HK-2 (cell line): ENCODE measurements at regions not wholly inside any gene's neighbourhood (a gene's known extent, or its start where the extent isn't known, plus 50 kb on each side); places are given as distances from the start of the nearest gene placed in this dataset.
"Not testable (repeated sequence)": the region's sequence is repeated elsewhere in the genome, so short reads cannot be mapped to it uniquely, and the experiment has no call there.

Source experiments
- DNase-seq: peaks from one replicate; pipeline ENCODE4 v3.0.0-alpha.2; 2018; ENCODE audit not compliant: unreplicated experiment

DNA sequence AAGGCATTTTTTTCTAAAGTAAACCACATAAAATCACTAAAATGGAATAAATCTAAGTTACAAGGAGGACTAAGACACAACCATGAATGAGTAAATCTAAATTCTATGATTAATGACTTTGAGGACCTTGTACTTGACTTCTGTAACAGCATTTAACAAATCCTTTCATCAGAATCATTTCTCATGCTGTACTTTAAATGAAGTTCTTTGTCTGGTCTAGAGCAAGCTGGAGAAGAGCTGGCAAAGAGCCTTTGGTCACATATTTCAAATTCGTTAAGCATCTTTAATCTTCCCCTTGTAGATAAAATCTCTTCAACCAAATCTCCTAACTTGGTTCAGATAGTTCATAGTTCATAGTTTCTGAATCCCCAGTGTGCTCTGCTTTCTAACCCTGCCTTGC is 405.4 kb downstream of the PTPRC start:
- DNase-seq: no peak

DNA sequence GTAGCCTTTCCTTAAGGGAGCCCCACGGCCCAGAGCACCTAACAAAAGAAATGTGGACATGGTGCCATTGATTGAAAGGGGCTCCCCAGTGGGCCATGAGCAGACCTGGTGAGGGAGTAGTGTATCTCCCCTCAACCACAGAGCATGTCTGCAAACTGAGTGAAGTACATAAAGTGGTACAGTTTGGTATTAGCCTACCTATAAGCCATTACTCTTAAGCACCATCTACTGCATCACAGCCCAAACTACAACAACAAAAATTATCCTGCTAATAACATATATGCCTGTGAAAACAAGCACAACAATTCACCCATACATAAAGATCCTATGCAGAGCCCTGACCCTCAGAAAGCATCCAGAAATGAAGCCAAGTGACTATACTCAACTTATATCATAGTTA is 407.8 kb downstream of the PTPRC start:
- DNase-seq: no peak

DNA sequence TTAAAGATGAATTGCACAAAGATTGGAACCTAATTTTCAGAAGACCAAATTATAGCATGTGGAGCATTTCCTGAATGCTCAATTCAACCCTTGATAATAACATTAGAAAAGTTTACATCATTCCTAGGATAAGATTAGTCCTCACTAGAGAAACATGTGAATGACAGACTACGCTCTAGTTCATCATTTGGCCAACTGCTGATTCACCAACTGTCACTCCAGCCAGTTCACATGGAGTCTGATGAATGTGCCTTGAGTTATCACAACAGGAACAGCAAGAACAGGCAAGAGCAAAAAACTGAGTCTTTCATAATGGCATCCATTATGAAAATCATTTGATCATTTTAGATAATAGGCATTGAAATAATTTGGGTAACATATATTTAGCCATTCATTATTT is 415.9 kb downstream of the PTPRC start:
- no peak for DNase-seq

DNA sequence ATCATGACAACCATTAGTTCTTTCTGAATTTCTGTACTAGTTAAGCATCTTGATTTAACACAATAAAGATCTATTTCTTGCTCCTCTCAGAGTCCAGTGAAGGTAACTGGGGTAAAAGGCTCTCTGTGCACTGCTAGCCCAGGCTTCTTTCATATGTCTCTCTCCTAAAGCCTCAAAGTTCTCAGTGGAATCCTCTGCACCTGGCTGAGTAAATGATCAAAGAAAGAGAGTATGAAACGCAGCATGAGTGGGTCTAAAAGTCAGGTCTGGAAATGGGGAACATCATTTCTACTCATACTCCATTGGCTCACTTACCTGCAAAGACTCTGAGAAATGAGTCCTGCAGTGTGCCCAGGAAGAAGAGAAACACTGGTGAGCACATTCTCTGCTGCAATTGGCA is 418.5 kb downstream of the PTPRC start:
- no peak for DNase-seq

DNA sequence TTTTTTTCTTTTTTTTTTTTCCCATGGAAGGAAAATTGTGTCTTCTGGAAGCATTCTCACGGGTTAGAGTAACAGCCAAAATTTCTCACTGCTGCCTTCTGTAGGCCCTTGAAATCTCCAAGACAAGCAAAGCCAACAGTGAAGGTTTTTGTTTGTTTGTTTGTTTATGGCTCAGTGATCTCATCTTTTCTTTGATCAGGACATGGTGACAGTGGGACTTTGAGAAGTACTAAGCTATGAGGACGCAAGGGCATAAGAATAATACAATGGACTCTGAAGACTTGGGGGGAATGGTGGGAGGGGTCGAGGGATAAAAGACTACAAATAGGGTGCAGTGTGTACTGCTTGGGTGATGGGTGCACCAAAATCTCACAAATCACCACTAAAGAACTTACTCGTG is 419.4 kb downstream of the PTPRC start:
- no peak for DNase-seq

DNA sequence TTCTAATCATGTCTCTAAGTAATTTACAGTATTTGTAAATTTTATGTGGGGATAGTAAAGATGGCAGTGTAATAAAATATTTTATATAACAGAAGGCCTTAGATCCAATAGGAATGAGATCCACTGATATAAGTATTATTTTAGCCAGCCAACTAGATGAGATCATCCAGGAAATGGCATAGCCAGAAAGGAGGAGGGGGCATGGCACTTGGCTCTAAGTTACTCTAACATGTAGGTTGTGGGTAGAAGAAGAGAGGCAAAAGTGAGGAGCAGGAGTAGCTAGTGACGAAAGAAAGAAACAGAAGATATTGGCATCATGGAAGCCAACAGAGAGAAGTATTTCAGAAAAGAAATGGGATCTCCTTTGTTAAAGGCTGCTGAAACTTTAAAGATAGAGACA is 426.1 kb downstream of the PTPRC start:
- peak; percentile 7 for DNase-seq

DNA sequence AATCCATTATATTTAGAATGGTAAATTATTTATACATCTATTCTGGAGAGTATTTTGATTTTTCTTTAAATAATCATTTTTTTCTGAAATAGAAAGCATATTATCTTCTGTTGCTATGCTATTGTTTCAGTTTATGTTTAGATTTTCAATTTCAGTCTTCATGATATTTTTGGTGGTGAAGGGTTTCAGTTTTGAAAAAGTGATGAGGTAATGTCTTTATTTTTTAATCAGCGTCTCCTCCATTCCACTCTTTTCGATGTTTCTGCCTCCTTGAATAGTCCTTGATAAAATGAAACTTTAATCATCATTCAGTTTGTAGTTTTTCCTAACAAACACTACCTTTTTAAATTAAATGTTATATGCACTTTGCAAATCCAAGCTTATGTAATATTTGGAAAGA is 428.6 kb downstream of the PTPRC start:
- no peak for DNase-seq

DNA sequence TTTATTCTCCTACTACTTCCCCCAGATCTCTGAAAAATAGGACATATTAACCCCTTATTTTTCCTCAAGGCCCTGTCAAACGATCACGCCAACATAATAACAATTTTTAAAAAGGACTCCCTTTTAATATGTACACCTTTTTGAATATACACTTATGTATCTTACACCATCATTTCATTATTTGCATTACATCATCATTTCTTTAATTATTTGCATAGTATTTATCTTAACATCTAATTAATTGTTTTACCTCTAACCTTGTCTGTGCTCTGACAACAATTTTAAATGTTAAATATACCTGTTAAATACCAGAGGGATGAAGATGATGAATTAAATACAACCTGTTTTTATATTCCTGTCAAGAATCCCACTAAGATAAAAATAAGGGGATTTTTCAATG is 432.2 kb downstream of the PTPRC start:
- no peak for DNase-seq

DNA sequence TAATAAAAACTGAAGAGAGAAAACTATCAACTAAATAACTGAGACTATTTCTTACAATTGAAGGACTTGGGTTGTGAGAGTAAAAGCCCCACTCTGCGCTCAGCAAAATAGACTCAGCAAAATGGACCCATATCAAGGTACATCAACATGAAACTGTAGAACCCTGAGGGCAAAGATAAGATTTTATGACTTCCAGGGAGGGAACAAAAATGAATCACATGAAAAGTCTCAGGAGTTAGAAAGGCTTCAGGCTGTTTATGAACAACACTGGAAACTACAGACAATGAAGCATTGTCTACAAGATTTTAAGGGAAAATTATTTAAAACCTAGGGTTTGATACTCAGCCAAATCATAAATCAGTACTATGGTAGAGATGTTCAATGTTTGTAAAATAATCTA is 434.3 kb downstream of the PTPRC start:
- no peak for DNase-seq

DNA sequence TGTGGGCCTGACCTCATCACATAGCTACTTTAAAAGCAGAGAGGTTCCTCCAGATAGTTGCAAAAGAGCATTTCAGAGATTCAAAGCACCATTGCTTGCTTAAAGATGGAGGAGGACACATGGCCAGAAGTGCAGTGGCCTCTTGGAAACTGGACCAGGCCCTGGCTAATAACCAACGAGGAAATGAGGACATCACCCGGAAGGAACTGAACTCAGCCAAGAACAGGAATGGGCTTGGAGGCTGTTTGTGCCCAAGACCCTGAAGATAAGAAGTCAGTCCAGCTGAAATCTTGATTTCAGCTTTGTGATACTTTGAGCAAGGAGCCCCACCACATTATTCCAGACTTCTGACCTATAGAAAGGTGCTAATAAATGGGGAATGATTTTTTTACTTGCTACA is 437.0 kb downstream of the PTPRC start:
- no peak for DNase-seq

DNA sequence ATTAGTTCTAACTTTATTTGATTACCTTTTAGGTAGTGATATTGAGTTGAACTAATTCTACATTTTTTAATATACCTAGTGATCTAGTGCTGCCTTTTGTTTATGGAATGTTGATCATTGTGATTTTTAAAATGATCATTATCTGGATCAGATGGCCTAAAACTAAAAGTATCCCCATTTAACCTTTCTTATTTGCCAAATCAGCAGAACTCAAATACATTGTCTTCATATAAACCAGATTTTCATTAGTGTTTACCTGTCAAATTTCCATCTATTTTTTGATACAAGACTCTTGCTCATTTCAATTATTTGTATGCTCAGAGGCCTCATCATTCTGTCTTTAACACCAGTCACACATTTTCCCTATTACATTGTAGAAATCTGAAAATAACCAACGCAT is 441.2 kb downstream of the PTPRC start:
- DNase-seq: no peak

DNA sequence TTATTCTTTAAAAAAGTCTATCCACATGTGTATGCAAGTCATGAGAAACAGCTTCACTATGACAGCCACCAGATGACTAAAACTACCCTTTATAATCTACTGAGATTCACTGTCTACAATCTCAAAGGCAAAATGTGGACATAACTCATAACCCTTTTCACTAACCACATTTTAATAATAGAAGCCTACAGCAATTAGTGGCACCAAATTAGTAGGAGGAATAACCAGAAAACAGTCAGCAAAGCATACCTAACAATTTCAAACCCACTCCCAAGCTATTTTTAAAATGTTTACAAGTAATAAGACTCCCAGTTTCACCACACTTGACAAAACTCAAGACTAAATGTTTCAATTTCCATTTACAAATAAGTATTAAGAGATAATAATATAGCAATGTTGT is 442.9 kb downstream of the PTPRC start:
- no peak for DNase-seq

DNA sequence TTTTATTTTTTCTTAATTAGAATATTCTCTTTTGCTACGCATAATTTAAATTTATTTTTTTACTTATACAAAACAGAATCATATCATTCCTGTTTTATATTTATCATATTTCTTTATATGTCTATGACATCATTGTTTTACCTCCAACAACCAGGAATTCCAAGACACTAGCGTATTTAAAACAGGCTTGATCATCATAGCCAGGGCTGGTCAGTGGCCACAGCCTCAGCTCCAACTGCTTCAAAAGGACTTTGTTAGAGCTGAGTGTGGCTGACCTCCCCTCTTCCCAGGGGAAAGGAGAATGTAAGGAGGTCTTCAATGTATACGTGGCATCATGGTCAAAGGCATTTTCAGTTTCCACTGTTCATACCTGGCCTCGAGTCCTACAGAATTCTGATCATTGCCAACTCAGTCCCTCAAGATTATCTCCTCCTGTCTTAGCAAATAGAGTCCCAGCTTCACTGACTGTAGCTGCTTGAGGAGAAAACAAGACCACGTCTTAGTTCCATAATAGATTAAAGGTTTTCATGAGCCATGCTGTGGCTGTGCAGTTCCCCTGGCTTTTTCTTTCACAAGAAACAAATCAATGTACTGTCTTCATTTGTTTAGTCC is 444.0 kb downstream of the PTPRC start:
- no peak for DNase-seq

DNA sequence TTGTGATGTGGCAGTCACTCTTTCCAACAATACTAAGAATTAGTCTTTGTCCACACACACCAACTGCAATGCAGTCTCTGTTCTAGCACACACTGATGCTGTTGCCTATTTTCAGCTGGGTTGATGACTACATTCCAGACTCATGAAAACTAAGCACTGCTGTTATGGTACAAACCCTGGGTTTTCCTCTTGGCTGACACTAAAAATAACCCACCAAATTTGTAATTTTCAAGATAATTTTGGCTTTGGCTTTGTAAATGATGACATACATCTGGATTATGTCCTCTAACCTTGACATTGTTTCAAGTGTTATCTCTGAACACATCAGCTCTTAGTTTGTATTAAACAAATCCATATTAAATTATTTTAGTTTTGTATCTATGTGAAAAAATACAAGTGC is 444.8 kb downstream of the PTPRC start:
- DNase-seq: no peak

DNA sequence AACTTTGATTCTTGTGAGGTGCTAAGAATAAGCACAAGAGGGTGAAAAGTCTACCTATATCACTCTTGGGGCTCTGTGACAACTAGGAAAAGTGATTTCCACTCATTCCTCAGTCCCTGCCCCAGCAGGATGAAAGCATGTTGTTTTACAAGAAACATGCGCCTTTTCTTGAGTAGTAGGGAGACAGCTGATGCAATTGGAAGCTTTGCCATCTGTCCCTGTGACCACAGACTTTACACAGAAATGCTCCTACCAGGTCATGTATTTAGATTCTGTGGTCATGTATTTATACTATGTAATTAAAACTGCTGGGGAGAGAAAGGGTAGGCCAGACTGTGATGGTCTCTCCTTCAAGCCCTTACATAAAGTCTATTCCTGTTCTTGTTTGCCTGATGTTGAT is 445.5 kb downstream of the PTPRC start:
- DNase-seq: no peak

DNA sequence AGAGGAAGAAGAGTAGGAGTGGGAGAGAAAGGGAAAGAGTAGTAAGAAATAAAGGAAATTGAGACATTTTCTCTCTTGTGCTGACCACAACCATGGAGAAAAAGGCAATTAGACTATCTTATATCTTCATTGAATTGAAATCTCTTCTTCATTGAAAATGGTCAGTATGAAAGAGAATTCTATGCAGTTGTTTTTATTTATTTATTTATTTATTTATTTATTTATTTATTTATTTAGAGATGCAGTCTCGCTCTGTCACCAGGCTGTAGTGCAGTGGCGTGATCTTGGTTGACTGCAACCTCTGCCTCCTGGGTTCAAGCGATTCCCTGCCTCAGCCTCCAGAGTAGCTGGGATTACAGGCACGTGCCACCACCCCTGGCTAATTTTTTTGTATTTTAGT is 447.1 kb downstream of the PTPRC start:
- DNase-seq: no peak

DNA sequence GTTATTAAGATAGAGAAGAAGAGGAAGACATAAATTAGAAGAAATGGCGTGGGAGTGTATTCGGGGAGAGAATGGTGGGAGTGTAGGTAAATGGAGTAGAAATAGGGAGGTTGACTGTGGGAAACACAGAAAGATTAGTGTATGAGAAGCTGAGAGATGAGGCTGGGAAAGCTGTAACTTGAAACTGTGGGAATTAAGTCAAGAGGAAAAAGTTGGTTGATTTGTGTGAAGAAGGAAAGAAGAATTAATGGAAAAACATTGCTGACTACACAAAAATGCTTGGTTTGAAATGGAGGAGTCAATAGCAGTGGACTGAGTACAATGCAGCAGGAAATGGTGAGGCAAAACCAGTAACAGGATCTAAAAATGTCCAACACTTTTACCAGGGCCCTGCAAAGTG is 448.3 kb downstream of the PTPRC start:
- DNase-seq: no peak

DNA sequence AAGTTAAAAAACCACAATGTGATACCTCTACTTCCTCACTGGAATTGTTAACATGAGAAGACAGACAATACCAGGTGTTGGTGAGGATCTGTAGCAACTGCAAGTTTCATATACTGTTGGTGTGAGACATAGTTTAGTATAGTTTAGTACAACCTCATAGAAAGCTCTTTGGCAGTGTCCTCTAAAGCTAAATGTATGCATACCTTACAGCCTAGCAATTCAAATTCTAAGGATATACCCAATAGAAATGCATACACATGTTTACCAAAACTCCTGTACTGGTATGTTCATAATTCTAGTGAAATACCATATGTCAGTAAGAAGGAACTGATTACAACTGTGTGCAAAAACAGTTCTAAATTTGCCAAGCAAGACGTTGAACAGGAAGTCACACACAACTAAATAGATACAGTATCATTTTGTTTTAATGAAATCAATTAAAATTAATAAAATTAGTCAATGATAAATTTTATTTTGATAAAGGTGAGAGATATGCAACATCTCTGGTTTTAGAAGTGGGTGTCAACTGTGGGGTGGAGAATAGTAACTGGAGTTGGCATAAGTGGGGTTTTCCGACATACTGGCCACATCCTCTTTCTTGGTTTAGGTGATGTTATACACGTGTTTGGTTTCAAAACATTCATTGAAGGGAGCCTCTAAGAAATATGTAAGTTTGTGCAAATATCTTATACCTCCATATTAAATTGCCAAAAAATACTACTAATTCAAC is 450.7 kb downstream of the PTPRC start:
- DNase-seq: no peak

DNA sequence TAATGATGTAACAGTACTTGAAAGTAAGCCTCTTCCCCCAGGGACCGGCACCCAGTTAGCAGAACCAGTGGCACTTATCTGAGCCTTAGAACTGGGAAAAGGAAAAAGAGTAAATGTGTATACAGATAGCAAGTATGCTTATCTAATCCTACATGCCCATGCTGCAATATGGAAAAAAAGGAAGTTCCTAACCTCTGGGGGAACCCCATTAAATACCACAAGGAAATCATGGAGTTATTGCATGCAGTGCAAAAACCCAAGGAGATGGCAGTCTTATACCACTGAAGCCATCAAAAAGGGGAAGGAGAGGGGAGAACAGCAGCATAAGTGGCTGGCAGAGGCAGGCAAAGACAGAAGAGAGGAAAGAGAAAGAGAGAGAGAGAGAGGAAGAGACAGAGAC is 456.8 kb downstream of the PTPRC start:
- DNase-seq: not testable (repeated sequence)

DNA sequence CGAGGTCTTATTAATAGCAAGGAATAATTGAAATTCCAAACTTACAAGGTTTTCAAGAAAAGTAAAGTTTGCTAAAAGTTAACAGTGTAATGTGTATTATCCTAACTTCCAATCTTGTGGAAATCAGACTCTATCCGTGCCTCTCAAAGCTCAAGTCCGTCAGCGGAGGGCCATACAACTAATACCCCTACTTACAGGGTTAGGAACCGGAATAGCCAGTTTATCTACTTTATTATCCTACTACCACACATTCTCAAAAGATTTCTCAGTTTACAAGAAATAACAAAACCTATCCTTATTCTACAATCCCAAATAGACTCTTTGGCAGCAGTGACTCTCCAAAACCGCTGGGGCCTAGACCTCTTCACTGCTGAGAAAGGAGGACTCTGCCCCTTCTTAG is 457.8 kb downstream of the PTPRC start:
- no peak for DNase-seq

DNA sequence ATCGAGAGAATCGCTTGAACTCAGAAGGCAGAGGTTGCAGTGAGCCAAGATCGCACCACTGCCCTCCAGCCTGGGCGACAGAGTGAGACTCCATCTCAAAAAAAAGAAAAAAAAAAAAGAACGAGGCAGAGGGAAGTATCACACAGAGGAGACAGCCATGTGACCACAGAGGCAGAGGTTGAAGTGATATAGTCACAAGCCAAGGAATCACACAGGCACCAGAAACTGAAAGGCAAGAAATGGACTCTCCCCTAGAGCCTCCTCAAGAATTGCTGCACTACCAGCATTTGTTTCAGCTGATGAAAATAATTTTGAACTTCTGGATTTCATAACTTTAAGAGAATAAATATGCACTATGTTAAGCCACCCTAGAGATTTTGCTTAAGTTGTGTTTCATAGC is 459.6 kb downstream of the PTPRC start:
- no peak for DNase-seq

DNA sequence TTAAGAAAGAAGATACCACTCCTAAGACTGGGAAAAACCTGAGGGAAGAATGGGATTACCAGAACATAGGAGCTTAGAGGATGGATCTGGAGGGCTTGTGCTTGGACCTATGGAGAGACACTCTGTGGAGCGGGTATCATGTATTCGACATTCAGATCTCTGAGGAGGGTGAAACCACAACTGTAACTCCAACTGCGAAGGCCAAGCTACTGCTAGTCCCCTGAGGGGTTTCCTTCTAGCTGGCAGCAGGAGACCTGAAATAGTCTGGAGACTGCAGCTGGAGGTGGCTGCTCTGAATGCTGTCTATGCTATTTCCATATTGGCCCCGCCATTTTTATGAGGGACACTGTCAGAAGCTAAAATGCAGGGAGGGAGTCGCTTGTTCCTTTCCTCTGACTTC is 462.3 kb downstream of the PTPRC start:
- DNase-seq: no peak

DNA sequence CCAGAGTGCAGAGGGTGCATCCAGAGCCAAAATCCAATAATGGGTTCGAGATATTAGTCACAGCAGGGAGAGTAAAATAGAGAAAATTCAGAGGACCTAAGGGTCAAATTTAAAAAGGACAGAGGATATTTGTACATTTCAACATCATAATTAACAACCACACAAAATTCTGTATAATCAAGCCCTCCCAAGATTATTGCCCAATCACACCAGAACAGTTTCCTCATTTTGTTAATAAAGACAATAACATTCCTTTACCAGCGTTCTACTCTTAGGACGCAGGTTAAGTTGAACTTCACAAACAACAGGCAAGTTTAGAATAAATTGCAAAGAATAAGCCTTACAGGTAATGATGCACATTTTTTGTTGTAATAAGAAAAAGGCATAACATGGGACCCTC is 462.8 kb downstream of the PTPRC start:
- no peak for DNase-seq

DNA sequence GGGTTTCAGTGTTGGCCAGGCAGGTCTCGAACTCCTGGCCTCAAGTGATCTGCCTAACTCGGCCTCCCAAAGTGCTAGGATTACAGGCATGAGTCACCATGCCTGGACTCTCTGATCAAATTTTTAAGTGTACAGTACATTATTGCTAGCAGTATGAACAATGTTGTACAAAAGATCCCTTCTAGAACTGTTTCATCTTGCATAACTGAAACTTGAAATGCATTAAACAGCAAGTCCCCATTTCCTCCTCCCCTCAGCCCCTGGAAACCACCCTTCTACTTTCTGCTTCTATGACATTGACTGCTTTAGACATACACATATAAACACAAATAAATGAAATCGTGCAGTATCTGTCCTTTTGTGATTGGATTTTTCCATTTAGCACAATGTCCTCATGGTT is 463.4 kb downstream of the PTPRC start:
- DNase-seq: no peak
